Right renal cortex interstitium (tissue), 3 donors: ENCODE measurements at regions not wholly inside any gene's neighbourhood (a gene's known extent, or its start where the extent isn't known, plus 50 kb on each side); places are given as distances from the start of the nearest gene placed in this dataset.

ENCODE experiments used
- DNase-seq, 3 donors: peaks; one replicate each; pipeline ENCODE4 v3.0.0-alpha.2; 2013; ENCODE audit warnings: low read depth in 3 of 3, low spot score in 2 of 3

GRCh38 chr10:98332623-98333269 is 64.8 kb upstream of the LOXL4 start:
- no peak for DNase-seq

DNA sequence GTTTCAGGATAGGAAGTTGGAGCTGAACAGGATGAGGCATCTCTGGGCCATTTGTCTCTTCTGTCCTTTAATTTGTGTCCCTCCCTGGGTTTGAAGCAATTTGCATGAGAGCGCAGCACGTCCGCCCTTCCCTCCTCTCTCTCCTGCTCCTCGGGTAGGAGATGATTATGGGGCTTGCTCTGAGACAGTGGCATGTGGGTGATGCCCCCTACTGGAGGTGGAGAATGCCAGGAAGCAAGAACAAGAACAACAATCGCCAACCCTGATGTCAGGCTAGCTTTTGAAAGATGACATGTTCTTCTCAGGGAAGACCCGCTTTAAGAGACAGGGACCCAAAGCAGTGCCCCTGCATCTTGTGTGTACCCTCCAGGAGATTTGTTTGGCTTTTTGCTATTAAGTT is 63.9 kb upstream of the LOXL4 start:
- DNase-seq, result no peak

- no peak for DNase-seq
Observed at GRCh38 chr10:98330987-98331386, 63.0 kb upstream of the LOXL4 start.

DNA sequence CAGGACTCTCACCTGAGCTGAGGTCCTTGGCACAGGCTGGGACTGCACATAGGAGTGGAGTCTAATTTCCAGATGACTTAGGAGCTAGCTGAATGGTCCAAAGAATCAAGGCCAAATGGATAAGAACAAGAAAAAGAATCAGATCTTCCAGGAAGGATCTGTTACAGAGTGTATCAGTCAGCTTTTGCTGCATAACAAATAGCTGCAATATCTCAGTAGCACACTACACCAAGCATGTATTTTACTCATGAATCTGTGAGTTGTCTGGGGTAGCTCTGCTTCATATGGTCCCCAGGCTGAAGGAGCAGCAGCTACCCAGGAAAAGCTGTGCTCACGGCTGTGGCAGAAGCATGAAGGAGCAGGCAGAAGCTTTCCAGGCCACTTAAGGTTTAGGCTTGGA is 60.6 kb upstream of the LOXL4 start:
- DNase-seq, result no peak

- DNase-seq, result no peak
Observed at GRCh38 chr10:98328163-98328562, 60.2 kb upstream of the LOXL4 start.

- DNase-seq, result peak in 1 of 3 donors; percentile 55
Observed at GRCh38 chr10:98326621-98327027, 58.6 kb upstream of the LOXL4 start.

DNA sequence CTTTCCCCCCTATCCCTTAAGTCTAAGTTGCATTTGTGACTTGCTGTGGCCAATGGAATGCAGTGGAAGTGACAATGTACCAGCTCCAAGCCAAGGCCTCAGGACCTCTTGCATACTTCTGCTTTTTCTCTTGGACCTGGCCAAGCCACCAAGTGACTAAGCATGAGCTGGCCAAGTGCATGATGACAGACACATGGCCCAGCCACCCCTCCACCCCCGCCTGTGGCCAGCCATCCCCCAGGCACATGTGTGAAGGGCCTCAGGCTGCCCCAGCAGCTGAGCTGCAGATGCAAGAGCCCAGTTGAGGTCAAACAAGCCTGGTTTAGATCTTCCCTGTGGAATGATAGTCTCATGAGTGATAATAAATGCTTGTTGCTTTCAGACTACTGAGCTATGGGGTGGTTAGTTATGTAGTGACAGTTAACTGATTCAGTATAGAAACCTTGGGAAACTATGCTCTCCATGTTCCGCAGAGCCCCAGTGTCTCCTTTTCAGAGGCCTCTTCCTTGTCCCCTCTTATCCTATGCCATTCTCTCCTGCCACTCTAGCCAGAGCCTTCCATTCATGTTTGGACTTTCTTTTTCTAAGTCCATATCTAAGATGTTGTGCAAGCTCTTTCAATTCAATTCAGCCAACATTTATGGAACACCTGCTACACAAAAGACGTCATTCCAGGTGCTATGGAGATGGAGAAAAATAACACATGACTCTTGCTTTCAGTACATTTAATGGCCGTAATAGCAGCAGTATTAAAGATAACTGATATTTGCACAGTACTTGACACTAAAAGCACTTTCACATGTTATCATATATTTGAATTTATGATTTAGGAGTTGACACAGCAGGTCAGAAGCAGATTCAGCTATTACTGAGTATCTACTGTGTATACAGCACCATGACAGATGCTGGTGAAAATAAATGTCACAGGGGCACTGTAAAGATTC is 55.5 kb upstream of the LOXL4 start:
- DNase-seq, result no peak

- no peak for DNase-seq
Observed at GRCh38 chr10:98321186-98321780, 53.3 kb upstream of the LOXL4 start.

GRCh38 chr10:98320486-98321185 is 52.6 kb upstream of the LOXL4 start:
- no peak for DNase-seq

- DNase-seq, result no peak
Observed at GRCh38 chr10:98318861-98319260, 50.9 kb upstream of the LOXL4 start.
